ENCODE measurements at regions not wholly inside any gene's neighbourhood (a gene's known extent, or its start where the extent isn't known, plus 50 kb on each side); places are given as distances from the start of the nearest gene placed in this dataset.

DNA sequence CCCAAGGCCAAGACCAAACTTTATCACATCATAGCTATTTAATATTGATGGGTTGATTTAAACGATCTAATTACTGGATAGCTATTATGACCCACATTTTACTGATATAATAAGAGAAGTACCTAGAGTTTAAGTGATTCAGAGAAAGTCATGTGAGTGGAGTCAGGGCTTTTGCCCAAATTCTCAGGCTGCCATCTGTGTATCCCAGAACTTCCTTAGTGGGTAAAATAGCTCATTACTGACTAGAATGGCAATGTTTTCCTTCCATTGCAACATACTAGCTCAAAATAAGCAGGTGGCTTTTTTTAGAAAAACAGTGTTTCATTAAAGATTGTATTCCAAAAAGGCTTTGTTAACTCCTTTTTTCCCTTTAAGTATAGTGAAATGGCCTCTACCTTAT lies 113.9 kb upstream of the MAF start:
- intact Hi-C loops (cut with micrococcal nuclease) = no loop called here
- ATAC-seq = no peak
- no peak for DNase-seq

DNA sequence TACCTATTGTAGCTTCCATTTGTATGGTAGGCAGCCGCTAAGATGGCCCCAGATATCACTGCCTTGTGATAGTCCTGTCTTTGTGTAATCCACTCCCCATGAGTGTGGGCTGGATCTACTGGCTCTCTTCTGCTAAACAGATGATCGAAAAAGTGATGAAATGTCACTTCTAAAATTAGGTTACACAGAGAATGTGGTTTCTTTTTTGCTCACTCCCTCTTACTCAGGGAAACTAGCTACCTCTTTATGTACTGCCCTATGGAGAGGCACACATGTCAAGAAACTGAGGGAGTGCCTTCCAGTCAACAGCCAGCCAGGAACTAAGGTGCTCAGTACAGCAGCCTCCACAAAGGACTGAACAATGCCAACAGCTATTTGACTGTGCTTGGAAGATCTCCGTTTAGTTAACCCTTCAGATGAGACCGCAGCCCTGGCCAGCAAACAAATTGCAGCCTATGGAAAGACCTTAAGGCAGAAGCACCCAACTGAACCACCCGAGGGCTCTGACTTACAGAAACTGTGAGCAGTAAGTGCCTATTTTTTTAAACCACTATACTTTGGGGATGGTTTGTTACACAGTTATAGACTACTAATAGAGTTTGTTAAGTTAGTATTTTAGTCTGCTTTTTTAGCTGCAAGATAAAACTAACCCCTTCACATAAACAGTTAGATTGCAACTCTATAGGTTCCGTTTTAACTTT lies 113.2 kb upstream of the MAF start:
- ATAC-seq (no peak), DNase-seq (no peak)
- intact Hi-C loops (cut with micrococcal nuclease) = no loop called here

DNA sequence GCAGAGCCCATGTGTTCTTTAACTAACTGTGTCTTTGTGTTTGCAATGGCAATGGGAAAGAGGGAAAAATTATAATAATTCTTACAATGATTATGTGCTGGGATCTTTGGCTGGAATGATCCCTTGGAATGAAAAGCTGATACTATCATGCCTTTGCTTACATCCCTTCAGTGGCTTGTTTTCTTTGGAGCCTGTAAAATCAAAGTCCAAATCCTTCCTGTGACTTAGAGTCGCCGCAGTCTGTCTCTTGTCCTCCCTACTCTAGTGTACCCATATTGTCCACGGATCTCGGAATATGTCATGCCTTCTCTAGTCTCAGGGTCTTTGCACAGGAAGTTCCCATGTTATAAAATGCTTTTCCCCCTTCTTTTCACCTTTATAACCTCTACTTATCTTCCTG lies 111.7 kb upstream of the MAF start:
- DNase-seq (no peak), ATAC-seq (no peak)
- intact Hi-C loops (cut with micrococcal nuclease) = no loop called here

DNA sequence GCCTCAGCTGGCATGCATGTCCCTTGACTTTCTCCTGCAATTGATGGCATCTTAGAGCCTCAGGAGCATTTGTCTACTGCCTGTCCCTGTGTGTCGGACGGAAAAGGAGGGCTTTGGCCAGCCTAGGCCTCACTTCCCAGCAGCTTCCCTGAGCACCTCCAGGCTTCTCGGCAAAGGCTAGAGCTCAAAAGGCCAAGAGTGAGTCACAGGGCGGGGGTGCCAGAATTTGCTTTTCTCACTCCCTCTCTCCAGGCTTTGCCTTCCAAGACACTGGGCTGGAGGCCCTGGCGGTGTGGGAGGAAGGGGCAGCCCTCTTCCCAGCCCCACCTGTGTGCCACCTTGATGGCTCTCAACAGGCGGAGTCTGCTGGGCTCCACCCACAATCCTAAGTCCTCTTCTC lies 107.3 kb upstream of the MAF start:
- ATAC-seq (peak; percentile 98), DNase-seq (peak; percentile 82)
- intact Hi-C loops (cut with micrococcal nuclease) = no loop called here

DNA sequence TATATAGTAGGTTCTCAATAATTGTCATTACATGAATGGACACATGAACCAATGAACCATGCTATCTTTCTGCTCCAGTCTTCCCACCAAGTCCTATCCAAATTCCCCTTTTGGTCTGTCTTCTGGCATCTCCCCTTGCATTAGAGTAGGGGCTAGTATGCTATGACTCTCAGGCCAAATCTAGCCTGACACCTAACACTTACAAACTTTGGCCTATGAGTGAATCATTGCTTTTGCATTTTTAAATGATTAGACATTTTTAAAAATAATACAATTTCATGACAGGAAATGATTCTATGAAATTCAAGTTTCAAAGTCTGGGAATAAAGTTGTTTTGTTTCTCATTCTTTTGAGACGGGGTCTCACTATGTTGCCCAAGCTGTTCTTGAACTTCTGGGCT lies 102.5 kb upstream of the MAF start:
- DNase-seq (no peak), ATAC-seq (no peak)
- intact Hi-C loops (cut with micrococcal nuclease) = no loop called here

DNA sequence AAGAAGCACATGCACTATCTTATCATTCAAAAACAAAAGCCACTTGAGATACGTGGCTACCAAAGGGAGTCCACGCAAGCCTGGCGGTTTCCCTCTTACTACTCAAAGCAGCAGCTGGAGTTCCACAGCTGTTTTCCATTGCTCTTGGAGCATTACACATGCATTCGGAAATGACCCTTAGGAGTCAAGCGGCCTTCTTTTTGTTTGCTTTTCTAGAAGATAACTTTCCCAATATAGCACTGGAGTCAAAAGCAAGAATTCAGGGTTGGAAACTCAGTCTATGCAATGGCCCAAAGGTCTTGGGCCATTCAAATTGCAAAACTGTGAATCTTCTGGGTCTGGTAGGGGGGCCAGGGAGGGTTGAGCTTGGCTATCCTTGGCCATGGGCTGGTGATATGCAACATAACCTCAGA lies 97.8 kb upstream of the MAF start:
- DNase-seq (peak; percentile 60), ATAC-seq (peak; percentile 98)
- intact Hi-C loops (cut with micrococcal nuclease) = no loop called here

DNA sequence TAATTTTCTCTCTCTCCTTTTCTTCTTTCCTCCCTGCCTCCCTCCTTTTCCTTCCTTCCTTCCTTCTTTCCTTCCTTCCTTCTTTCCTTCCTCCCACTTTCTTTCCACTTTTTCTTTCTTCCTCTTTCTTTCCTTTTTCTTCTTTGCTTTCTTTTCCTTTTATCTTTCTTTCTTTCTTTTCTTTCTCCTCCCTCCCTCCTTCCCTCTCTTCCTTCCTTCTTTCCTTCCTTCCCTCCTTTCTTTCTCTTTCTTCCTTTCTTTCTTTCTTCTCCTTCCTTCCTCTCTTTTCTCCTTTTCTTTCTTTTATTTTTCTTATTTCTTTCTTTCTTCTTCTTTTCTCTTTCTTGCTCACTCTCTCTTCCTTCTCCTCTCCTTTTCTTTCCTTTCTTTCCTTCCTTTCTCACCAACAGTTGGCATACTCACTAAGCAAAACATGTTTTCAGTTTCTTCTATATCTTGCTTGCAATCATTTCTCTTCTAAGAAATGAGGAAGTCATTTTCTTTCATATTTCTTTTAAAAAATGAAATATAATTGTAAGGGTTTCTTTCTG lies 97.1 kb upstream of the MAF start:
- no peak for DNase-seq
- intact Hi-C loops (cut with micrococcal nuclease) = no loop called here
- ATAC-seq = no peak

DNA sequence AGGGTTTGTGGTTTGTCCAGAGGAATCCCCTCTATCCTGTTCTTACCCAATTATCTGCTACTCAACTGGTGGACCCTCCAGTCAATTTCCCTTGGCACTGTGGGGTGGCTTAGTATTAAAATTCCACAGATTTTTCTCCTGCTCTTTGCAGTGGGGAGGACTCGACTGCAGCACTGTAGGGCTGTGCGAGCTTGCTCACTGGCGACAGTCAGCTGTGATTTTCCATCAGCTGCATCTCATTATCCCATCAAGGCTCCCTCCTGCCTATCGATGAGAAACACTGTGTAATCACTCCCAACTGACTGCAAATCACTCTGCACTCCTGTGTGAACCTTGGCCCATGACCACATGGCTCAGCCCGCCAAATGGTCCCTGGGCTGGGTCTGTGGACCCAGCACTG lies 90.5 kb upstream of the MAF start:
- ATAC-seq = peak; percentile 54
- intact Hi-C loops (cut with micrococcal nuclease) = no loop called here

DNA sequence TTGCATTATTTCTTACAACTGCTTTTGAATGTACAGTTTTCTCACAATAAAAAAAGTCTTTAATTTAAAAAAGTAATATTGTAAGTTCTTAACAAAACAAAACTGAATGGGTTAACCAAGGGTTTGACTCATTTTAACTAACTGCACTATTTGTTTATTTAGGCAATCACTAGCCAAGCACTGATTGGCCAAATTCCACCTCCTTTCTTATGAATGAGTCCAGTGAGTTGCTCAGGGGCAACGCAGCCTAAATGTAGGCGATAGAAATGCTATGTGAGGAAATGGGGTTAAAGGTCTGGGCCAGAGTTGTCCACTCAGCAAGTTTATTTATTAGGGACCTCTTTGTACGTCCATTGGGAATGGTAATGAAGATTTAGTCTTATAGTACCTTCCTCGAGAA lies 89.6 kb upstream of the MAF start:
- ATAC-seq (no peak), DNase-seq (no peak)
- intact Hi-C loops (cut with micrococcal nuclease) = no loop called here

More for the DNA sequence above, 90.5 kb upstream of the MAF start:
- DNase-seq = no peak

DNA sequence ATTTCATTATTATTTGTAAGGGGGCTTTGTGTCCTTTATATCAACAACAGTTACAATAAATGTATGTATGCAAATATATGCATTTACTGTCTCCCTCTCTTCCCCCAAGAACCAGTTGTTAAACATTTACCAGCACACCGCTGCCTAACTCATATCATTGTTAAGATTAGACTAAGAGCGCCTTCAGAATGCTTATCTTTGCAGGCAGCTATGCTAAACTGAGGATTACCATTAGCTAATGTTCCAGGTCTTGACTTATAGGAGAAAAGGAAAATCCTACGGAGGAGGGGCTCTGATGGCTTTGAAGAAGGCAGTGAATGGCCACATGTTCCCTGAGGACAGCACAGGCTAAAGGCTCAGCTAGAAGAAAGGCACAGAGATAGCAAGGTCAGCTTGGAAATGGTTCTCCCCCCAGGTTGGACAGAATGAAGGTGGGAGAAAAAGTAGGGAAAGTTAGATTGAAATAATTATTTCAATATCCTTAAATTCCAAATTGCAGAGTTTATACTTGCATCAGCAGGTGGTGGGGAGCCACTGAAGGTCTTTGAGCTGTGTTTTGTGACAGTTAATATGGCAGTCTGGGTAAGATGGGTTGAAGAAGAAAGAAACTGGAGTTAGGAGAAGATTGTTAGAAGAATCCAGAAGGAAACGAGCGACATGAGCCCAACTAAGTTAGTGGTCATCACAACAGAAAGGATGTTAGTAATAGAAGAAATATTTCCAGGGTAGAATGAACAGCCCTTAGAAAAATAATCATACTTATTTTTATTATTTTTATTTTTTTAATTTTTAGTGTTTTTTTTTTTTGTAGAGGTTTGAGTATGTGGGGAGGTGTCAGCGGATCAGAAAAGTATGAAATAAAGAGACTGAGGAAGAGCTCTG lies 87.0 kb upstream of the MAF start:
- DNase-seq = no peak
- ATAC-seq = no peak
- intact Hi-C loops (cut with micrococcal nuclease) = no loop called here

DNA sequence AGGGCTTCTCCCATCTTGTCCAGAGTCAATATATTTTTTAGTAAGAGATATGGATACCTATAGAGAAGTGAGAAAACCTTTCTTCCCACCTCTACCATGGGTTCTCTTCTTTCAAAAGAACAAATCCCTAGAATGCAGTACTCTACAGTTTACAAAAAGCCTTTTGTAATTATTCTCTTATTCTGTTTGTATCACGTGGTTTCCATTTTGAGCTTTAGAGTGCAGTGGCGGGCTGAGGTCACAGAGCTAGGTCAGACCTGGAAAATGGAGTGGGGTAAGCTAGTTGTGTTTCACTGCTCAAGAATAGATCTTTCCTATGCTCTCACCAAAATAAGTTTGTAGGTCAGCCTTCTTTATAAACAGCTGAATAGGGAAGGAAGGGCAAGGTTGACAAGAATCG lies 85.3 kb upstream of the MAF start:
- ATAC-seq (no peak), DNase-seq (no peak)
- intact Hi-C loops (cut with micrococcal nuclease) = no loop called here

DNA sequence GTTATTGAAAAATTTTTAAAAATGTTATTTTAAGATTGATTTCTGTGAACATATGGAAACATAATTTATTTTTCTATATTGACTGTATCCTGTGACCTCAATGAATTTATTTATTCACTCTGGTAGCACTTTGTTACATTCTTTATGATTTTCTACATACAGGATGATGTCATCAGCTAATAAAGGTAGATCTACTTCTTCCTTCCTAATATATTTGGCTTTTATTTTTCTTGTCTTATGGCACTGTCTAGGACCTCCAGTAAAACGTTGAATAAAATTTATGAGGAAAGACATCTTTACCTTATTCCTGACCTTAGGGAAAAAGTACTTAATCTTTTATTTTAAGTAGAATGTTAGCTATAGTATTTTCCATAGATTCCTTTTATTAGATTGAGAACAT lies 78.8 kb upstream of the MAF start:
- no peak for DNase-seq
- no peak for ATAC-seq
- intact Hi-C loops (cut with micrococcal nuclease) = no loop called here

DNA sequence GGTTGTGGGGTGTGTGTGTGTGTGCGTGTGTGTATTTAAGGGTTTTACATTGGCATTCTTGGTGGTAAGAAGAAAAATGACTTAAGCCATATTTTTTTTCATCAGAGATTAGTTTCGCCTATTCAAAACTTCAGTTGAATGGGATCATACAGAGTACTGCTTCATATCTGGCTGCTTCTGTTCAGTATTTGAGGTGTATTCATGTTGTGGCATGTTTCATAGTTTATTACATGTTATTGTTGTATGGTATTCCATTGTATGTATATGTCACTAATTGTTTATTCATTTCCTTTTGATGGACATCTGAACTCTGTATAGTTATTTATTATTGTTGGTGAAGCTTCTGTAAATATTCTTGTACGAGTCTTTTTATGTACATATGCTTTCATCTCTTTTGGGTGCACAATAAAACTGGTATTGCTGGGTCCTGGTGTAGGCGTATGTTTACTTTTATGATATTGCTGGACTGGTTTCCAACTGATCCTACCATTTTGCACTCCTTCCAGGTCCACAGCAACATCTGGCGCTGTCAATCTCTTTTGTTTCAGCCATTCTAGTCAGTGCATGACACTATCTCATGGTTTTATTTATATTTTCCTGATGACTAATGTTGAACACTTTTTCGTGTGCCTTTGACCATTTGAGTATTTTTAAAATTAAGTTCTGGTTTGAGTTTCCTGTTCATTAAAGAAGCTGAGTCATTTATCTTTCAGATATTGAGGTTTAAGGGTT lies 77.4 kb upstream of the MAF start:
- DNase-seq (no peak), ATAC-seq (no peak)
- intact Hi-C loops (cut with micrococcal nuclease) = no loop called here

DNA sequence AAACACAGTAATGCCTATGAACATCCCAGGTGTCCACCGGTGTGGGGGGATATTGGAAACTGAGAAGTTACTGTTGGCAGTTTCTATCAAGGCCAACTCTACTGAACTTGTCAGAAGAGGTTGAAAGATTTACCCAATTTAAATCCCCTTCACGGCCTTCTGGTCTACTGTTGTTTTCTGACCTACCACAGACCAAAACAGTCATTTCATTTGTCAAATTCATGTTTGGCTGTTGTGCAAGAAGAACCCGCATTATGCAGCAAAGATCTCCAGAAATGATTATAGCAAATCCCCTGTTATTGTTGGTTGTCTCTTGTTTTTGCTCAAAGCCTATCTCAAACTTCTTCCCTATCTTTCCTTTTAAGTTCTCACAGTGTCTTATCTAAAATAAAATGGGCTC lies 73.1 kb upstream of the MAF start:
- DNase-seq (no peak), ATAC-seq (no peak)
- intact Hi-C loops (cut with micrococcal nuclease) = no loop called here

DNA sequence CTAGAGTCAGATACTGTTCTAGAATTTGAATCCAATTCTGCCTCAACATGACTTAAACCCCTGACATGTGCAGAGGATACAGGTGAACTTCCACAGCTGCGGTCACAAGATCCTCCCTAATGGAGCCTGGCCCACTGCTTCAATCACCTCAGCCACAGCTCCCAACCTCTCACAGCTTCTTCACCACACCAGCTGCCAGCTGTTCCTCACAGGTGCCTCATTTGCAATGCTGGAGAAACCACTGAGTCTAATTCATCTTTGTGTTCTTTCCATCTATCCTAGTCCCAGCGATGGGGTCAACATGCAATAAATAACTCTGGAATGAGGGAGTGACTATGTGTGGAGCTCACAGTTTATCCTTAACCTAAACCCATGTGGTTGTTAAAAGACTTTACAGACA lies 72.0 kb upstream of the MAF start:
- no peak for DNase-seq
- no peak for ATAC-seq
- intact Hi-C loops (cut with micrococcal nuclease) = no loop called here

DNA sequence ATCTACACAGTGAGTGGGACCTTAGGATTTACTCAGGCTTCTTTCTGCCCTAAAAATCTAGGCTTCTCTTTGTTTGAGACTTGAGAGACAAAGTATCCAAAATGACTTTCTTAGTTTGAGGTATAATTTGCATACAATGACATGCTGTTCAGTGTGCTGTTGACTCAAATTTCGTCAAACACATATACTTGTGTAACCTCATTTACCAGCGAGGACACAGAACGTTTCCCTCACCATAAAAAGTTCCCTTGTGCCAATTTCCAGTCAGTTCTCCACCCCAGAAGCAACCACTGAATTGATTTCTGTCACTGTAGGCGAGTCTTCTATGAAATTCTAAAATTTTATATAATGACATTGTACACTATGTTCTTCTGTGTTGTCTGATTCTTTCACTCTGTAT lies 68.0 kb upstream of the MAF start:
- no peak for ATAC-seq
- intact Hi-C loops (cut with micrococcal nuclease) = no loop called here

DNA sequence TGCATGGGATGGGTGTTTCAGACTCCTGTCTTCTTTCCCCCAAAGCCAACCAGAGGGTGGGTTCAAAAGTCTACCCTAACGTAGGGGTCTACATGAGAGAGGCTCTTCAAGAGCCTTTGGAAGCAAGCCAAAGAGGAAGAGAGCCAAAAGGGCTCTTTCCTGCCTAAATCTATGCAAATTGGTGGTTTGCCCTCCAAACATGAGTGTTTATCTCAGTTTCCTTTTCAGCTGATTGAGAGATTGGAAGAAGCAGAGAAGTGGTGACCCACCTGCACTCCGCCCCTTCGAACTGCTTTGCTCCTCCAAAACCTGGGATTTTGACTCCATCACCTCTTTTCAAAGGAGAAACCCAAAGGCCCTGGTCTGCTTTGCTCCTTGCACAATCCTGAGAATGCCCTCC lies 65.4 kb upstream of the MAF start:
- ATAC-seq (no peak), DNase-seq (no peak)
- intact Hi-C loops (cut with micrococcal nuclease) = no loop called here

More for the DNA sequence above, 68.0 kb upstream of the MAF start:
- DNase-seq = no peak

DNA sequence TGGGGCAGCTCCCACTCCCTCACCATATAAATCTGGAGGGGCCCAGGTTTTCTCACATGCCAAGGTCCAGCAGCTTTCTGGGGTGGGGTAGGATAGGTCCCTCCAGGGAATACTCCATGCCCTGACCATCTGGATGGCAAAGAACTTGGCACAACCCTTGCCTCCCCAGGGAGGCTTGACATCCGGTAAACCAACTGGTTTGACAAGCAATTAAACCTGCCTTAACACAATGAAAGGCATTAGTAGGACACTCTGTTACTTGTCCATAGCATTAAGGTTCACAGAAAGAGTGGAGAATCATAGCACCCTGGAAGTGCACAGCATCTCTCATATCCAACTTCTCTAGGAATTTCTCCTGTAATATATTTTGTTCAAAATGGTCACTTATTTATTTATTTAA lies 63.9 kb upstream of the MAF start:
- intact Hi-C loops (cut with micrococcal nuclease) = no loop called here

DNA sequence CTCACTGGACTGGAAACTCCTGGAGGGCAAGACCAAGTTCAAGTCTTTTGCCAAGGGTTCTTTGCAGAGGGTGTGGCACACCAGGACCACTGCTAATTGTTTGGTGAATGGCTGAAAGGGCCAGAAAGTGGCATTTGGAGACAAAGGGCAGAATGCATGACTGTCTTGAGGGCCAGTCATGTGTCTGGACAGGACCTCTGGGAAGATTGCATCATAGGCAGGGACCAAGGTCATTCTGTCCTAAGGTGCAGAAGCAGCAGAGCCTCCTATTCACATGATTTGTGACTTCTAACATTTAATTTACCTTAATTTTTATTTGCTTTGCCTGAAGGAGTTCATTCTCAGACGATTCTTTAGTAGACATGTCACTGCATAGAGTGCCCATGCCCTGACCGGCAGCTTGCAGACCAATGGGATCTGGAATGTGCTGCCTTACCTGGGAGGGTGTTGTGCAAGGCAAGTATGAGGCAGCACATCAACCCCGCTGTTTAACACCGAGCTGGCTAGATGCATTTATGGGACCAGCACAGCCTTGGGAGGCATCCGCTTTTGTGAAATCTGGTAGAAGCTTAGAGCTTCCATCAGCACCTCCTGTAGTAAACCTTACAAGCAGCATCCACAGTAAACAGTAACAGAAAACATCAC lies 62.3 kb upstream of the MAF start:
- intact Hi-C loops (cut with micrococcal nuclease) = no loop called here
- ATAC-seq (no peak), DNase-seq (no peak)

More for the DNA sequence above, 63.9 kb upstream of the MAF start:
- ATAC-seq (no peak), DNase-seq (no peak)

DNA sequence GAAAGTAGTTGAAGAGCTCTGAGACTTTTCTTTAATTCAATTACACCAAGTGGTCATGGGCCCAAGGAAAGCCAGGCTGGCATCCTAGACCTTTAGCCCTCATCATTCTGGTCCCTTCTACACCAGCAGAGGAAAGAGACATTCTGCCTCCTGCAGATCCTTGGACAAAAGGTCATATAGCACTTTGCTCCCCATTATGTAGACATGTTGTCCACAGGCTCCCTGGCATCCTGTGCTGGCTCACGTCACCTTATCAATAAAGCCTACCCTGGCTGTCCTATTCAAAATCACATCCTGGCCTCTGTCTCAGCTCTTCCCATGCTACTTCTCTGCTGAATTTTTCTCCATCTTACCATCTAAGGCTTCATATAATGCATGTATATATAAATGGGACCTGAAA lies 61.6 kb upstream of the MAF start:
- no peak for ATAC-seq
- intact Hi-C loops (cut with micrococcal nuclease) = no loop called here
- DNase-seq = no peak

Data from left ventricle myocardium superior (tissue), 1 donor.